ENCODE measurements at regions not wholly inside any gene's neighbourhood (a gene's known extent, or its start where the extent isn't known, plus 50 kb on each side); places are given as distances from the start of the nearest gene placed in this dataset.

DNA sequence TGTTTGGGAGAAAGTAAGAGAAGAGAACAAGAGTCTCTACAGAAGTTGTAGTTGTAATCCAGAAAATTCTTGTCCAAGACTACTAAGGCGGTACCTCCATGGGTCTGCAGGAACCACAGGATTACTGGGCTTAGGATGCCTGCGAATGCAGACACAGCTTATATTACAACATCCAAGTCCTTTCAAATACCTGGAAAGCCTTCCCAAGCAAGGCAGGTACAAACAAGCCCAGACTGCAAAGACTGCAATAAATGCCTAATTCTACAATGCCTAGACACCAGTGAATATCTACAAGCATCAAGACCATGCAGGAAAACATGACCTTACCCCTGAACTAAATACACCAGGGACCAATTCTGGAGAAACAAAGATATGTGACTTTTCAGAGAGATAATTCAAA lies 178.2 kb downstream of the ARL4A start:
- WGBS, 2 donors = 96% methylated on average over 2 of the region's 2 CpGs
- no peaks in the 10 kb centered on the region for H3K27me3 ChIP-seq
- no peak overlapping the region for H3K27ac ChIP-seq
- no peak for DNase-seq
- no peaks in the 10 kb centered on the region for H3K9me3 ChIP-seq
- no peaks in the 10 kb centered on the region for H3K36me3 ChIP-seq
- H3K4me1 ChIP-seq = no peaks in the 10 kb centered on the region
- intact Hi-C loops (cut with DNase I) = no loop called here
- no peak overlapping the region for H3K4me3 ChIP-seq
- TF ChIP-seq POLR2A (IDR thresholded peaks at IDR 0.05) = no peak
- no peak for TF ChIP-seq EP300 (IDR thresholded peaks at IDR 0.05)
- no peak for TF ChIP-seq POLR2AphosphoS5 (IDR thresholded peaks at IDR 0.05)

DNA sequence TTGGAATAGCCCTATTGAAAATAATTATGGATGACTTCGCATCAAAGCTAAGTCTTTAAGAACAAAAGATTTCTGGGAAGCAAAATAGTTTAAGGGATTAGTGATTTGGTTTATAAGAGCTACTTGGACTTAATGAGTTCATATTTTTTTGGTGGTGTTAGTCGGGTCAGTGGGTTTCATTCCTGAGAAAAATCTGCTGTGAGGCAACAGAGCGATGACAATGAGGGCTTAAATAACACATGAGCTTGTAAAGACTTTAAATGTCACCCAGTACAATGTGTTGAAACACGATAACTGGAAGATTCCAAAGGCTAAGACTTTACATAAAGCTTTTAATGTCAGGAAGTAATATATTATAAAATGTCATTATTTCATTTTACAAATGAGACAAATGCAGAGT lies 178.8 kb downstream of the ARL4A start:
- no peaks in the 10 kb centered on the region for H3K4me1 ChIP-seq
- H3K27ac ChIP-seq = no peak overlapping the region
- no peaks in the 10 kb centered on the region for H3K27me3 ChIP-seq
- WGBS, 2 donors = 83 to 87% methylated on average over 4 of the region's 4 CpGs
- H3K4me3 ChIP-seq = no peak overlapping the region
- H3K36me3 ChIP-seq = no peaks in the 10 kb centered on the region
- no peaks in the 10 kb centered on the region for H3K9me3 ChIP-seq
- TF ChIP-seq POLR2AphosphoS5 (IDR thresholded peaks at IDR 0.05) (no peak), EP300 (IDR thresholded peaks at IDR 0.05) (no peak), POLR2A (IDR thresholded peaks at IDR 0.05) (no peak)
- TF ChIP-seq, protein P1, sequence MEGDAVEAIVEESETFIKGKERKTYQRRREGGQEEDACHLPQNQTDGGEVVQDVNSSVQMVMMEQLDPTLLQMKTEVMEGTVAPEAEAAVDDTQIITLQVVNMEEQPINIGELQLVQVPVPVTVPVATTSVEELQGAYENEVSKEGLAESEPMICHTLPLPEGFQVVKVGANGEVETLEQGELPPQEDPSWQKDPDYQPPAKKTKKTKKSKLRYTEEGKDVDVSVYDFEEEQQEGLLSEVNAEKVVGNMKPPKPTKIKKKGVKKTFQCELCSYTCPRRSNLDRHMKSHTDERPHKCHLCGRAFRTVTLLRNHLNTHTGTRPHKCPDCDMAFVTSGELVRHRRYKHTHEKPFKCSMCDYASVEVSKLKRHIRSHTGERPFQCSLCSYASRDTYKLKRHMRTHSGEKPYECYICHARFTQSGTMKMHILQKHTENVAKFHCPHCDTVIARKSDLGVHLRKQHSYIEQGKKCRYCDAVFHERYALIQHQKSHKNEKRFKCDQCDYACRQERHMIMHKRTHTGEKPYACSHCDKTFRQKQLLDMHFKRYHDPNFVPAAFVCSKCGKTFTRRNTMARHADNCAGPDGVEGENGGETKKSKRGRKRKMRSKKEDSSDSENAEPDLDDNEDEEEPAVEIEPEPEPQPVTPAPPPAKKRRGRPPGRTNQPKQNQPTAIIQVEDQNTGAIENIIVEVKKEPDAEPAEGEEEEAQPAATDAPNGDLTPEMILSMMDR (IDR thresholded peaks at IDR 0.05) = no peak
- intact Hi-C loops (cut with DNase I) = no loop called here
- DNase-seq = no peak

DNA sequence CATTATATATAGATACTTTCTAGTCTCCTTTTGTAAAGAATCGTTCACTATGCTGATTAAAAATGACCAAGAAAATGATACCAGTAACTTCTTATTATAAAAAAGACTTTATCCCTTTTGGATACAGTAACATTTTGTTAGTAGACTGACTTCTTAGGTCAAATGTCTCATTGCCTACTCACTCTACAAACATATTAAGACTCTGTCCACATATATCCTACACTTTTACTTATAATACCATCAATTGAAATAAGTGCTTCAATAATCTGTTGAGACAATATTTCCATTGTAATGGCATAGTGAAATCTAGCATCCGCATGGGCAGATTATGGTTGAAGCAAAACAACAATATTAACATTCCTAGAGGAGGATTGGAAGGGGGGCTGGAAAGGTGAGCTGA lies 180.6 kb downstream of the ARL4A start:
- Histone ChIP-seq H3K4me3 (no peak overlapping the region), H3K27ac (no peak overlapping the region), H3K27me3 (no peaks in the 10 kb centered on the region), H3K36me3 (no peaks in the 10 kb centered on the region), H3K9me3 (no peaks in the 10 kb centered on the region), H3K4me1 (no peaks in the 10 kb centered on the region)
- TF ChIP-seq, protein P1 (IDR thresholded peaks at IDR 0.05) = no peak
- TF ChIP-seq POLR2A (IDR thresholded peaks at IDR 0.05) (no peak), POLR2AphosphoS5 (IDR thresholded peaks at IDR 0.05) (no peak), EP300 (IDR thresholded peaks at IDR 0.05) (no peak)
- DNase-seq = no peak
- WGBS, 2 donors = 89 to 91% methylated on average over 2 of the region's 2 CpGs
- intact Hi-C loops (cut with DNase I) = no loop called here

DNA sequence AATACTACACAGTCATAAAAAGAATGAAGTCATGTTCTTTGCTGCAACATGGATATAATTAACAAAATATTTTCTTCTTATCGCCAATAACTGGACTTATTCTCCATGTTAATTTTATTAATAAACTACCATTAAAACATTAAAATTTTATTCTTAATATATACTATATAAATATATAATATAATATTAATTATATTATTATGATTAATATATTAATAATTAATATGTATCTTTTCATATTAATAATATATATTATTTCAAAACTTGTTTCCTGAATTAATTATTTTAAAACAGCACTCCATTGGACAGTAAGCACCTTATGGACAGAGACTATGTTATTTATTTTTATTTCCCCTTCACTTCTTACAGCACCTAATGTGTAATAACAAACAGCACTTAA lies 182.8 kb downstream of the ARL4A start:
- Histone ChIP-seq H3K9me3 (no peaks in the 10 kb centered on the region), H3K27me3 (no peaks in the 10 kb centered on the region), H3K27ac (no peak overlapping the region), H3K4me3 (no peak overlapping the region), H3K4me1 (no peaks in the 10 kb centered on the region), H3K36me3 (no peaks in the 10 kb centered on the region)
- WGBS, 2 donors = 95 to 97% methylated on average over 1 of the region's 1 CpG
- TF ChIP-seq POLR2AphosphoS5 (IDR thresholded peaks at IDR 0.05) = no peak
- no peak for TF ChIP-seq EP300 (IDR thresholded peaks at IDR 0.05)
- TF ChIP-seq, protein P1 (IDR thresholded peaks at IDR 0.05) = no peak
- no peak for TF ChIP-seq POLR2A (IDR thresholded peaks at IDR 0.05)
- DNase-seq = no peak
- intact Hi-C loops (cut with DNase I) = no loop called here

DNA sequence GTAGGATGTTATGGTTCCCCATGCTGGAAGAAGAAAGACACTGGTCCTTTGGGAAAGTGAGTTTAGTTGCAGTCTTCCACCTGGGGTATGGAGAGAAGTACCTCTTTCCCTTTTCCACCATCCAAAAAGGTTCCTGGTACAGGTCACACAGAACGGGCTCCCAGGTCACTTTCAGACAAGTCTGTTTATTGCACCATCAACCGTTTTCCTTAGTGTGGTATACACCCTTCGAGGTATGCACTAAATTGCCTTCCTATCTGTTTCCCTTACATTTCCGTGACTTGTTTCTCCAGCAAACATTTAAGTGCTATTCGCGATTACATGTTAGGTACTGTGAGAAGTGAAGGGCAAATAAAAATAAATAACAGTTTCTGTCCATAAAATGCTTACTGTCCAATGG lies 185.1 kb downstream of the ARL4A start:
- Histone ChIP-seq H3K27me3 (no peaks in the 10 kb centered on the region), H3K4me3 (no peak overlapping the region), H3K9me3 (no peaks in the 10 kb centered on the region), H3K27ac (no peak overlapping the region), H3K36me3 (no peaks in the 10 kb centered on the region), H3K4me1 (no peaks in the 10 kb centered on the region)
- WGBS, 2 donors = 17 to 65% methylated on average over 6 of the region's 6 CpGs
- intact Hi-C loops (cut with DNase I) = no loop called here
- DNase-seq = no peak
- TF ChIP-seq POLR2AphosphoS5 (IDR thresholded peaks at IDR 0.05) (no peak), POLR2A (IDR thresholded peaks at IDR 0.05) (no peak), EP300 (IDR thresholded peaks at IDR 0.05) (no peak)
- TF ChIP-seq, protein P1 (IDR thresholded peaks at IDR 0.05) = no peak

Measured in sigmoid colon (tissue), 6 donors.